Right lobe of liver (tissue), 6 donors: ENCODE measurements at regions not wholly inside any gene's neighbourhood (a gene's known extent, or its start where the extent isn't known, plus 50 kb on each side); places are given as distances from the start of the nearest gene placed in this dataset.

Source experiments
- ATAC-seq, 4 donors: fragments of 200-7000 bp; cut with Tn5 transposase; one replicate each; pipeline ENCODE4 v1.9.1; 2020; ENCODE audit warnings: mild to moderate bottlenecking in 4 of 4, moderate library complexity in 4 of 4
- DNase-seq, 3 donors: peaks; one replicate each; pipeline ENCODE4 v3.0.0-alpha.2; 2020
- H3K27ac ChIP-seq, 3 donors: fragments of 200-600 bp; one replicate each; pipeline ENCODE4 v1.8.0; 2022
- H3K27me3 ChIP-seq, 2 donors: fragments of 200-600 bp; one replicate each; pipeline ENCODE4 v1.8.0; 2022
- H3K36me3 ChIP-seq, 4 donors: fragments of 200-600 bp; sonication (generic) in 1 of 4; one replicate each; pipeline versions ENCODE4 v1.5.1 to v1.8.0; 2017 to 2022; ENCODE audit warnings: control low read depth in 1 of 4
- H3K4me1 ChIP-seq, 4 donors: fragments of 200-600 bp; sonication (generic) in 1 of 4; one replicate each; pipeline versions ENCODE4 v1.5.1 to v1.8.0; 2017 to 2022; ENCODE audit warnings: control low read depth in 1 of 4
- H3K4me3 ChIP-seq, 3 donors: fragments of 200-600 bp; one replicate each; pipeline ENCODE4 v1.8.0; 2022
- H3K9me3 ChIP-seq, 4 donors: fragments of 200-600 bp; sonication (generic) in 1 of 4; one replicate each; pipeline versions ENCODE4 v1.5.1 to v1.8.0; 2017 to 2022; ENCODE audit warnings: control low read depth in 1 of 4
- POLR2A ChIP-seq: fragments of 450-650 bp; IDR thresholded peaks from one replicate; pipeline ENCODE4 v1.6.1; 2017; ENCODE audit warnings: antibody characterized with exemption, mild to moderate bottlenecking
- WGBS: methylation state at CpG from one replicate; pipeline ENCODE4 v1.1.6; 2018; ENCODE audit warnings: low coverage, low lambda C conversion rate; ENCODE audit not compliant: insufficient coverage; ENCODE audit errors: missing lambda C conversion rate; 5-methylcytosine and 5-hydroxymethylcytosine counted together
- intact Hi-C, 2 donors: fragments of 100-400 bp; cut with DNase I; formaldehyde crosslinking; loops; one replicate each; pipeline versions ENCODE4 v1.11.2 to v1.14.1; 2022
- TF ChIP-seq, protein P1 (sequence below), 4 donors: fragments of 200-600 bp in 3 of 4; fragments of 450-650 bp in 1 of 4; IDR thresholded peaks; one replicate each; pipeline versions ENCODE4 v1.5.1 to v1.8.0; 2016 to 2022; ENCODE audit warnings: antibody characterized with exemption in 4 of 4, mild to moderate bottlenecking in 2 of 4
- donor health status: DM: no; HTN: yes; CAD: no.
- donor health status: DM: no; HTN: no; CAD: no.
- donor health status: DM: no; HTN: no; CAD: no.
- donor health status: DM: no; HTN: yes; CAD: no.
- donor health status: DM: no; HTN: yes; CAD: no.

DNA sequence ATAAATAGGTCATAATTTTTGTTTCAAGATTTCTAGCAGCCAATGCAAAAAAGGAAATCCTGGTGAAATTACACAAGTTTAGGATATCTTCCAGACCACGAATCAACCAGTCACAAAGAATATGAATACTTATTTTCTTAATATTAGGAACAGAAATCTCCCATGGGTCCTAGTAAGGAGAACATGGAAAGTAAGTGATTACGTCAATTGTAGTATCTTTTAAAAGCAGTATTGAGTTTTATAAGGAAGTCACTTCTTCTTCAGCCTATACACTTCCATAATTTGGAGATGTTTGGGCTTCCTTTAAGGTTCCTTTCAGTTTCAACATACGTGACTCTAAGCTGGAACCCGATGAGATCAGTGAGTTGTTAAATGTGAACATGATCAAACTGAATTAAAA, 534.5 kb downstream of the USP25 start:
- Histone ChIP-seq H3K27me3 (no peaks in the 10 kb centered on the region), H3K27ac (no peak overlapping the region), H3K36me3 (no peaks in the 10 kb centered on the region), H3K4me1 (no peaks in the 10 kb centered on the region), H3K4me3 (no peak overlapping the region), H3K9me3 (no peaks in the 10 kb centered on the region)
- intact Hi-C loops: no loop called here
- TF ChIP-seq POLR2A: no peak
- TF ChIP-seq, protein P1, sequence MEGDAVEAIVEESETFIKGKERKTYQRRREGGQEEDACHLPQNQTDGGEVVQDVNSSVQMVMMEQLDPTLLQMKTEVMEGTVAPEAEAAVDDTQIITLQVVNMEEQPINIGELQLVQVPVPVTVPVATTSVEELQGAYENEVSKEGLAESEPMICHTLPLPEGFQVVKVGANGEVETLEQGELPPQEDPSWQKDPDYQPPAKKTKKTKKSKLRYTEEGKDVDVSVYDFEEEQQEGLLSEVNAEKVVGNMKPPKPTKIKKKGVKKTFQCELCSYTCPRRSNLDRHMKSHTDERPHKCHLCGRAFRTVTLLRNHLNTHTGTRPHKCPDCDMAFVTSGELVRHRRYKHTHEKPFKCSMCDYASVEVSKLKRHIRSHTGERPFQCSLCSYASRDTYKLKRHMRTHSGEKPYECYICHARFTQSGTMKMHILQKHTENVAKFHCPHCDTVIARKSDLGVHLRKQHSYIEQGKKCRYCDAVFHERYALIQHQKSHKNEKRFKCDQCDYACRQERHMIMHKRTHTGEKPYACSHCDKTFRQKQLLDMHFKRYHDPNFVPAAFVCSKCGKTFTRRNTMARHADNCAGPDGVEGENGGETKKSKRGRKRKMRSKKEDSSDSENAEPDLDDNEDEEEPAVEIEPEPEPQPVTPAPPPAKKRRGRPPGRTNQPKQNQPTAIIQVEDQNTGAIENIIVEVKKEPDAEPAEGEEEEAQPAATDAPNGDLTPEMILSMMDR (IDR thresholded peaks at IDR 0.05): no peak
- 46% methylated on average over 4 of the region's 4 CpGs for WGBS
- DNase-seq: no peak
- peak in 2 of 4 donors; percentile 49 to 52 for ATAC-seq

DNA sequence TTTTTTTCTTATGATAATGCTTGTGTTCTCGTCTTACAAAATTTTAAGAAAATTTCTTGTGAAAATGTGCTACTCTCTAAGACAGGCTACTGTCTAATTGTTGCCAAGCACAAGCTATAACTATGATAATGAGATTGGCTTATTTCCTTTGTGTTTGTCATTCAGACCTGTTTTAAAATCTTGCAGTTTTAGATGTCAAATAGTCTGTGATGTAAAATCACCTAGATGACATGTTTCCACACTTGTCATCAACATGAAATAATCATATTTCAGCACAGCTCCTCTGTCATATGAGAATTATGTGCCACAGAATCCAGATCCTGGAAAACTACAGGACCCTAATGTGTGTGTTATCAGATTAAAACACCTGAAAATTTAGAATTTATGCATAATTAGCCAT, 539.7 kb downstream of the USP25 start:
- WGBS: 83% methylated on average over 1 of the region's 1 CpG
- intact Hi-C loops: no loop called here
- no peaks in the 10 kb centered on the region for H3K36me3 ChIP-seq
- DNase-seq (no peak), ATAC-seq (no peak)
- H3K27me3 ChIP-seq: no peaks in the 10 kb centered on the region
- H3K27ac ChIP-seq: no peak overlapping the region
- H3K4me3 ChIP-seq: no peak overlapping the region
- H3K4me1 ChIP-seq: no peaks in the 10 kb centered on the region
- no peaks in the 10 kb centered on the region for H3K9me3 ChIP-seq
- TF ChIP-seq, protein P1 (IDR thresholded peaks at IDR 0.05): no peak
- TF ChIP-seq POLR2A: no peak

DNA sequence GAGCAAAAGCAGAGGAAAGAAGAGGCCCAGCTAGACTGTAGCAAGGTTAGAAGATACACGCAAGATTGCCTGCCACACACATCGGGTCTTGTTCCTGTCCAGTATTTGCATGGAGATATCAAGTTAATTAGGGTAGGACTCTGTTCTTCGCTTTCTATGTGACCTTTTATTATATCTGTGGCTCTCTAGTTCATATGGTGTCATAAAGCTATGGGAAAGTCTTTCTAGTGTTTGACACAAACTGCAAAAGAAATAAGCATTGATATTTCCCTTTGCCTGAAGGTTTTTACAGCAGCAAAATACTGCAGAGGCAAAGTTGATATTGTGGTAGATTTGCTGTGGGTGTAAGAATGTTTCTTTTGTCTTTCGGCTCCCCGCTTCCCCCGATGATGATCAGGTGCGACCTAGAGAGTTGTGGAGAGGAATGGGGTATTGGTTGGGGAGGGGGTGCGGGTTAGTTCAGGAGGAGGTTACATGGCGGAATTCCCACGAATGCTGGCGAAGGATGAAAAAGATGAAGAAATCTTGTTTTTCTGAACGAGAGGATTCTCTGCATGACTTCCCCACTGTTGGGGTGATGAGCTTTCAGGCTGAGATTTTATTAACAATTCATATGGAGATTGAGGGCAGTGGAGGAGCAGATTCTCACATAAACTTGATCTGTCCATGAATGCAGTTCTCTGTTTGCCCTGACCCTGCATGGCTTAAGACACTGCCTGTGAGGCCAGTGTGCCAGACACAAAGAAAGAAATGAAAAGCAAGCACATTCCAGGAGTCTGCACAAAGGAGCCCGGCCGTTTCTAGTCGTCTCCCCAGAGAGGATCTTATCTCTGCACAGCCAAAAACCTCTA, 550.2 kb downstream of the USP25 start:
- Histone ChIP-seq H3K27me3 (no peaks in the 10 kb centered on the region), H3K36me3 (no peaks in the 10 kb centered on the region), H3K4me3 (peak overlapping the region in 1 of 3 donors; percentile 5), H3K27ac (peak overlapping the region; percentile 14 to 38 (median 35)), H3K4me1 (peaks cover 0 to 18% (median 4%) of the 10 kb centered on the region in 4 donors), H3K9me3 (no peaks in the 10 kb centered on the region)
- no peak for TF ChIP-seq POLR2A
- TF ChIP-seq, protein P1 (IDR thresholded peaks at IDR 0.05): no peak
- DNase-seq (peak in 1 of 3 donors; percentile 18), ATAC-seq (peak; percentile 78 to 88 (median 80))
- intact Hi-C loops: no loop called here
- WGBS: 38% methylated on average over 15 of the region's 15 CpGs

DNA sequence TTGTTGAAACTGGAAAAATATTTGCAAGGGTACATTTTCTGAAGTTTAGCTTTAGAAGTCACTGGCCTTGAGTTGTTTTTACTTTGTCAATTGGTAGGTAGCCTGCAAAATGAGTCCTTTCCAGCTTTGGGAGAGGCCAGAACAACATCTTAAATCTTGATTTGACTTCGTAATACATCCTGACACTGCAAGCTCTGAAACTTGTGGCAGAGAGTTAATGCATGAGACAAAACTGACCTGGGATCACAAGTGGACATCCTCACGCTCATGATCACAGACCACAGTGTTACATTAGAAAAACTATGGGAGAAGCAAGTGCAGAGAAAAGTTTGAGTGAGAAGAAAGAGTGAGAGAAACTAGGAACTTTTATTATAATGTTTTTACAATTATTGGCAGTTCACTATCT, 550.9 kb downstream of the USP25 start:
- no peaks in the 10 kb centered on the region for H3K9me3 ChIP-seq
- ATAC-seq: peak; percentile 55 to 77 (median 60)
- WGBS: 16% methylated on average over 2 of the region's 2 CpGs
- peak overlapping the region in 1 of 3 donors; percentile 5 for H3K4me3 ChIP-seq
- H3K27me3 ChIP-seq: no peaks in the 10 kb centered on the region
- intact Hi-C loops: no loop called here
- no peak for TF ChIP-seq POLR2A
- TF ChIP-seq, protein P1 (IDR thresholded peaks at IDR 0.05): no peak
- no peak for DNase-seq
- H3K36me3 ChIP-seq: no peaks in the 10 kb centered on the region
- peak overlapping the region; percentile 14 to 38 (median 35) for H3K27ac ChIP-seq
- peaks cover 0 to 18% (median 4%) of the 10 kb centered on the region in 4 donors for H3K4me1 ChIP-seq
